ENCODE measurements at regions not wholly inside any gene's neighbourhood (a gene's known extent, or its start where the extent isn't known, plus 50 kb on each side); places are given as distances from the start of the nearest gene placed in this dataset.
"Not testable (repeated sequence)": the region's sequence is repeated elsewhere in the genome, so short reads cannot be mapped to it uniquely, and the experiment has no call there.

DNA sequence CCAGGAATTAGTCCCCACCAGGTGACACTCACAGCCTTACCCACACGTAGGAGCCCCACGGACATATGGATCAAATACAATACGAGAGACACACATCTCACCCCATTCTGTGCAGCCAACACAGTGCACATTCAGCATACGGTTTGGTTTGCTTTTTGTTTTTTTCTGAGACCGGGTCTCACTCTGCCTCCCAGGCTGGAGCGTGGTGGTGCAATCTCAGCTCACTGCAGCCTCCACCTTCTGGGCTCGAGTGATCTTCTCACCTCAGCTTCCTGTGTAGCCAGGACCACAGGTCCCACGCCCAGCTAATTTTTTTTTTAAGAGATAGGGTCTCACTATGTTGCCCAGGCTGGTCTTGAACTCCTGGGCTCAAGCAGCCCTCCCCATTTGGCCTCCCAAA is 102.8 kb downstream of the POTEB start:
- H3K9me3 ChIP-seq; H3K4me2 ChIP-seq; CTCF ChIA-PET; POLR2A ChIA-PET; DNase-seq (ENCODE audit: low read depth in 1 of 2, low spot score in 1 of 2); ATAC-seq; H3K4me3 ChIP-seq; H3K4me1 ChIP-seq; H3K27ac ChIP-seq; FAIRE-seq: not testable (repeated sequence)
- no CpG with 5 or more reads among the region's 8 CpGs for WGBS (ENCODE audit: missing lambda C conversion rate)

GRCh38 chr15:21766524-21766923 is 111.0 kb downstream of the POTEB start:
- no CpG with 5 or more reads among the region's 3 CpGs for WGBS (ENCODE audit: missing lambda C conversion rate)
- H3K4me1 ChIP-seq; CTCF ChIA-PET; ATAC-seq; H3K4me2 ChIP-seq; H3K9me3 ChIP-seq; H3K27ac ChIP-seq; DNase-seq (ENCODE audit: low read depth in 1 of 2, low spot score in 1 of 2); POLR2A ChIA-PET; H3K4me3 ChIP-seq; FAIRE-seq: not testable (repeated sequence)

- DNase-seq (ENCODE audit: low read depth in 1 of 2, low spot score in 1 of 2); H3K4me3 ChIP-seq; H3K27ac ChIP-seq; H3K4me1 ChIP-seq; POLR2A ChIA-PET; H3K9me3 ChIP-seq; FAIRE-seq; ATAC-seq; H3K4me2 ChIP-seq: not testable (repeated sequence)
- CTCF ChIA-PET, result interaction anchor here (0.6 kb wide), 1 partner anchor 459 kb away, joined by 3 read pairs; no protein-coding TSS in a partner anchor
- WGBS (ENCODE audit: missing lambda C conversion rate), result 0% methylated on average over 2 of the region's 2 CpGs
Observed at GRCh38 chr15:21763756-21764155, 113.8 kb downstream of the POTEB start.

- POLR2A ChIA-PET; H3K9me3 ChIP-seq; H3K4me1 ChIP-seq; DNase-seq (ENCODE audit: low read depth in 1 of 2, low spot score in 1 of 2); H3K27ac ChIP-seq; ATAC-seq; H3K4me2 ChIP-seq; H3K4me3 ChIP-seq; CTCF ChIA-PET; FAIRE-seq: not testable (repeated sequence)
- 2% methylated on average over 3 of the region's 8 CpGs for WGBS (ENCODE audit: missing lambda C conversion rate)
Observed at GRCh38 chr15:21760250-21761023, 117.1 kb downstream of the POTEB start.

GRCh38 chr15:21759401-21760165 is 118.0 kb downstream of the POTEB start:
- FAIRE-seq; POLR2A ChIA-PET; ATAC-seq; H3K4me2 ChIP-seq; CTCF ChIA-PET; H3K9me3 ChIP-seq; H3K27ac ChIP-seq; DNase-seq (ENCODE audit: low read depth in 1 of 2, low spot score in 1 of 2); H3K4me3 ChIP-seq; H3K4me1 ChIP-seq: not testable (repeated sequence)
- no CpG with 5 or more reads among the region's 4 CpGs for WGBS (ENCODE audit: missing lambda C conversion rate)

- H3K27ac ChIP-seq; H3K4me1 ChIP-seq; FAIRE-seq; DNase-seq (ENCODE audit: low read depth in 1 of 2, low spot score in 1 of 2); ATAC-seq; CTCF ChIA-PET; H3K4me2 ChIP-seq; H3K4me3 ChIP-seq; POLR2A ChIA-PET; H3K9me3 ChIP-seq: not testable (repeated sequence)
- WGBS (ENCODE audit: missing lambda C conversion rate), result no CpG with 5 or more reads among the region's 2 CpGs
Observed at GRCh38 chr15:21753838-21754237, 123.7 kb downstream of the POTEB start.

- H3K9me3 ChIP-seq; DNase-seq (ENCODE audit: low read depth in 1 of 2, low spot score in 1 of 2); FAIRE-seq; H3K4me1 ChIP-seq; H3K27ac ChIP-seq; H3K4me3 ChIP-seq; CTCF ChIA-PET; H3K4me2 ChIP-seq; POLR2A ChIA-PET: not testable (repeated sequence)
- peak in 1 of 2 experiments; percentile 51; a peak in 1 of 6 replicates for ATAC-seq
- 31% methylated on average over 3 of the region's 9 CpGs for WGBS (ENCODE audit: missing lambda C conversion rate)
Observed at GRCh38 chr15:21752124-21752957, 125.2 kb downstream of the POTEB start.

DNA sequence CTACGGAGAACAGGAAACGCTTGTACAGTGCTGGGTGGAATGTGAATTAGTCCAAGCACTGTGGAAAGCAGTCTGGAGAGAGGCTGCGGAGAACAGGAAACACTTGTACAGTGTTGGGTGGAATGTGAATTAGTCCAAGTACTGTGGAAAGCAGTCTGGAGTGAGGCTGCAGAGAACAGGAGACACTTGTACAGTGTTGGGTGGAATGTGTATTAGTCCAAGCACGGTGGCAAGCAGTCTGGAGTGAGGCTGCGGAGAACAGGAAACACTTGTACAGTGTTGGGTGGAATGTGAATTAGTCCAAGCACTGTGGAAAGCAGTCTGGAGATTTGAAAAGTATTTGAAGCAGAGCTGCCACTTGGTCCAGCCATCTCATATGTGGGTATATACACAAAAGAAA is 128.4 kb downstream of the POTEB start:
- H3K4me3 ChIP-seq; POLR2A ChIA-PET; FAIRE-seq; H3K9me3 ChIP-seq; DNase-seq (ENCODE audit: low read depth in 1 of 2, low spot score in 1 of 2); ATAC-seq; H3K4me2 ChIP-seq; H3K27ac ChIP-seq; H3K4me1 ChIP-seq; CTCF ChIA-PET: not testable (repeated sequence)
- WGBS (ENCODE audit: missing lambda C conversion rate), result 40% methylated on average over 3 of the region's 5 CpGs

DNA sequence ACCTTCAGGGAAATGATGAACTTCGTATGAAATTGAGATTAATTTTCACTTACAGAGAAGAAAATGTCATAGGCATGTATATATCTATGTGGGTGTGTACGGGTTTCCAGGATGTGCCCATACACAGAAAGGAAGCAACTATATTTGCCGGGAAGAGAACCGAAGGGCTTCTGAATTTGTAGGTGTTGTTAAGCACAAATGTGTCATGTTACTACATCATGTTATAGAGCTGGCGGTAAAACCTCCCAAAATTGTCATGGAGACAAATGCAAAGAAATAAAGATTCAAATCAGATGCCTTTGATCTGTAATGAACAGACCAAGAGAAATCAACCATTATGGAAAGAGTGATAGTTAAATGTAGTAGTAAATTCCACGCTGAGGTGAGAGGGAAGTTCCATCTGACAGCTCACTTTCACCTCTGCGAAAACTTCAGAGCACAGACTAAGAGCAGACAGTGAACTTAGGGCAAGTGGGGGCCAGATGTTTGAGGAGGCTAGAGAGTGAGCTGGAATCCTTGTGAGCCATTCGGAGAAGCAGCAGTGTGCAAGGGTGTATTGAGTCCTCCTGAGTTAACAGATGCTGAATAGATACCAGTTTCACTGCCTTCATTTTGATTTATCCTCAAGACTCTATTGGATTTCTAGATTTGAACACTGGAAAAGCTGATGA is 133.2 kb downstream of the POTEB start:
- H3K27ac ChIP-seq; POLR2A ChIA-PET; H3K4me1 ChIP-seq; CTCF ChIA-PET; DNase-seq (ENCODE audit: low read depth in 1 of 2, low spot score in 1 of 2); H3K4me3 ChIP-seq; H3K4me2 ChIP-seq; FAIRE-seq; H3K9me3 ChIP-seq: not testable (repeated sequence)
- ATAC-seq, result 0 out of 6 replicates have a peak, but pooled peaks of 1 of the 2 experiments have one; percentile 32
- 48% methylated on average over 5 of the region's 8 CpGs for WGBS (ENCODE audit: missing lambda C conversion rate)

DNA sequence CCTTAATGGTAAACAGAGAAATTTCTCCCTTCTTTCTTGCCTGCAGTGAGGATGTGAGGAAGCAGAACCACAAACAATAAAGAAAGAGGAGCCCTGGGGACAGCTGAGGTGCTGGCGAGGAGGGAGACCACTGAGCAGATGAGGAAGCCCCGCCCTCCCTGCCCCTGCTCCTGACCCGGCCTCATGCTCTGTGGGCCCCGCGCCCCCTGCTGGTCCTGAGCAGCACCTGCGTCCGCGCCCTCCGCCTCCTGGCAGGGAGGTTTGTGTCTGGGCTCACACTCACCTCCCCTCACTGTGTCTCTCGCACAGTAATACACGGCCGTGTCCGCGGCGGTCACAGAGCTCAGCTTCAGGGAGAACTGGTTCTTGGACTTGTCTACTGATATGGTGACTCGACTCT is 135.5 kb downstream of the POTEB start:
- ATAC-seq, result peak in 1 of 2 experiments; percentile 51; a peak in 3 of 6 replicates
- H3K27ac ChIP-seq; POLR2A ChIA-PET; H3K4me2 ChIP-seq; H3K4me3 ChIP-seq; DNase-seq (ENCODE audit: low read depth in 1 of 2, low spot score in 1 of 2); H3K9me3 ChIP-seq; FAIRE-seq; CTCF ChIA-PET; H3K4me1 ChIP-seq: not testable (repeated sequence)
- WGBS (ENCODE audit: missing lambda C conversion rate), result 74% methylated on average over 11 of the region's 16 CpGs

Measured in A549 (cell line).